ENCODE measurements at regions not wholly inside any gene's neighbourhood (a gene's known extent, or its start where the extent isn't known, plus 50 kb on each side); places are given as distances from the start of the nearest gene placed in this dataset.
"Not testable (repeated sequence)": the region's sequence is repeated elsewhere in the genome, so short reads cannot be mapped to it uniquely, and the experiment has no call there.

GRCh38 chr2:16777123-16777870 lies 111.7 kb upstream of the CYRIA start:
- DNase-seq: no peak

- DNase-seq: no peak
These were observed 110.2 kb upstream of the CYRIA start for GRCh38 chr2:16775899-16776231.

- no peak for DNase-seq
These were observed 109.6 kb upstream of the CYRIA start for GRCh38 chr2:16774980-16775898.

GRCh38 chr2:16774091-16774490 lies 108.5 kb upstream of the CYRIA start:
- DNase-seq: no peak

- peak; percentile 13 to 16 for DNase-seq
These were observed 107.6 kb upstream of the CYRIA start for GRCh38 chr2:16773080-16773713.

- no peak for DNase-seq
These were observed 102.3 kb upstream of the CYRIA start for GRCh38 chr2:16767789-16768476.

- no peak for DNase-seq
These were observed 99.7 kb upstream of the CYRIA start for GRCh38 chr2:16765356-16765755.

- no peak for DNase-seq
These were observed 98.9 kb upstream of the CYRIA start for GRCh38 chr2:16764487-16764886.

GRCh38 chr2:16763493-16763899 lies 97.9 kb upstream of the CYRIA start:
- DNase-seq: no peak

GRCh38 chr2:16763056-16763455 lies 97.4 kb upstream of the CYRIA start:
- no peak for DNase-seq

GRCh38 chr2:16760426-16760825 lies 94.8 kb upstream of the CYRIA start:
- no peak for DNase-seq

GRCh38 chr2:16756831-16757644 lies 91.4 kb upstream of the CYRIA start:
- peak; percentile 66 to 69 for DNase-seq

- DNase-seq: no peak
These were observed 89.8 kb upstream of the CYRIA start for GRCh38 chr2:16755442-16755841.

GRCh38 chr2:16753025-16753424 lies 87.4 kb upstream of the CYRIA start:
- DNase-seq: not testable (repeated sequence)

GRCh38 chr2:16750925-16751214 lies 85.2 kb upstream of the CYRIA start:
- DNase-seq: not testable (repeated sequence)

- no peak for DNase-seq
These were observed 84.7 kb upstream of the CYRIA start for GRCh38 chr2:16750175-16750924.

GRCh38 chr2:16748511-16749266 lies 83.1 kb upstream of the CYRIA start:
- DNase-seq: not testable (repeated sequence)

- DNase-seq: no peak
These were observed 82.1 kb upstream of the CYRIA start for GRCh38 chr2:16747689-16748088.

- no peak for DNase-seq
These were observed 81.6 kb upstream of the CYRIA start for GRCh38 chr2:16747257-16747656.

- DNase-seq: no peak
These were observed 81.2 kb upstream of the CYRIA start for GRCh38 chr2:16746833-16747232.

- DNase-seq: no peak
These were observed 80.7 kb upstream of the CYRIA start for GRCh38 chr2:16746329-16746728.
